KBM-7 (cell line): ENCODE measurements at regions not wholly inside any gene's neighbourhood (a gene's known extent, or its start where the extent isn't known, plus 50 kb on each side); places are given as distances from the start of the nearest gene placed in this dataset.
"Not testable (repeated sequence)": the region's sequence is repeated elsewhere in the genome, so short reads cannot be mapped to it uniquely, and the experiment has no call there.

ENCODE experiments used
- DNase-seq: peaks from one replicate; pipeline ENCODE4 v3.0.0-alpha.2; 2015
- in situ Hi-C: fragments of 300-500 bp; cut with MboI; formaldehyde crosslinking; loops from 2 replicates; pipeline ENCODE4 v1.14.3; 2020; ENCODE audit warnings: low sequenced_read_pairs, low pct_unique_long_range_greater_than_20kb, mixed read lengths

- no peak for DNase-seq
- in situ Hi-C loops, result no loop called here
Measured at GRCh38 chr7:41447450-41448042, 255.3 kb downstream of the INHBA start.

- no peak for DNase-seq
Measured at GRCh38 chr7:41446606-41447449, 256.1 kb downstream of the INHBA start.

GRCh38 chr7:41445946-41446345, 256.9 kb downstream of the INHBA start:
- in situ Hi-C loops, result no loop called here
- no peak for DNase-seq

More at GRCh38 chr7:41446606-41447449, 256.1 kb downstream of the INHBA start:
- in situ Hi-C loops, result no loop called here

GRCh38 chr7:41445432-41445831, 257.5 kb downstream of the INHBA start:
- no peak for DNase-seq
- in situ Hi-C loops, result no loop called here

GRCh38 chr7:41439515-41439879, 263.4 kb downstream of the INHBA start:
- no peak for DNase-seq
- in situ Hi-C loops, result no loop called here

- in situ Hi-C loops, result no loop called here
- DNase-seq, result no peak
Measured at GRCh38 chr7:41438705-41439514, 264.0 kb downstream of the INHBA start.

- in situ Hi-C loops, result no loop called here
- DNase-seq, result no peak
Measured at GRCh38 chr7:41437257-41438196, 265.4 kb downstream of the INHBA start.

GRCh38 chr7:41436139-41436538, 266.8 kb downstream of the INHBA start:
- in situ Hi-C loops, result no loop called here
- no peak for DNase-seq

GRCh38 chr7:41435020-41435419, 267.9 kb downstream of the INHBA start:
- DNase-seq, in situ Hi-C loops: not testable (repeated sequence)

- in situ Hi-C loops, result no loop called here
- no peak for DNase-seq
Measured at GRCh38 chr7:41431671-41432070, 271.2 kb downstream of the INHBA start.

GRCh38 chr7:41428381-41428780, 274.5 kb downstream of the INHBA start:
- no peak for DNase-seq
- in situ Hi-C loops, result no loop called here

GRCh38 chr7:41425926-41426325, 277.0 kb downstream of the INHBA start:
- no peak for DNase-seq
- in situ Hi-C loops, result no loop called here

GRCh38 chr7:41421056-41421455, 281.8 kb downstream of the INHBA start:
- no peak for DNase-seq
- in situ Hi-C loops, result no loop called here

GRCh38 chr7:41420421-41420820, 282.5 kb downstream of the INHBA start:
- in situ Hi-C loops, result no loop called here
- DNase-seq, result no peak

GRCh38 chr7:41418337-41418736, 284.6 kb downstream of the INHBA start:
- in situ Hi-C loops, result no loop called here
- DNase-seq, result no peak

- DNase-seq, result no peak
- in situ Hi-C loops, result no loop called here
Measured at GRCh38 chr7:41416208-41416595, 286.7 kb downstream of the INHBA start.

- no peak for DNase-seq
Measured at GRCh38 chr7:41415471-41416207, 287.3 kb downstream of the INHBA start.

GRCh38 chr7:41415051-41415450, 287.8 kb downstream of the INHBA start:
- in situ Hi-C loops, result no loop called here
- no peak for DNase-seq

More at GRCh38 chr7:41415471-41416207, 287.3 kb downstream of the INHBA start:
- in situ Hi-C loops, result no loop called here
